ENCODE measurements at regions not wholly inside any gene's neighbourhood (a gene's known extent, or its start where the extent isn't known, plus 50 kb on each side); places are given as distances from the start of the nearest gene placed in this dataset.

- TF ChIP-seq MGA (IDR thresholded peaks at IDR 0.05) (no peak), ZNF407 (IDR thresholded peaks at IDR 0.05; ENCODE audit: low read depth) (no peak), PRMT5 (CRISPR knock-in tag; IDR thresholded peaks at IDR 0.05) (no peak)
These were observed 111.7 kb downstream of the JCAD start (continued) for GRCh38 chr10:29947701-29948060.

All from K562 (cell line).